HG02759 (cell line): ENCODE measurements at regions not wholly inside any gene's neighbourhood (a gene's known extent, or its start where the extent isn't known, plus 50 kb on each side); places are given as distances from the start of the nearest gene placed in this dataset.

Experiments used
- ATAC-seq: cut with Tn5 transposase; IDR thresholded peaks from one replicate; pipeline ENCODE4 v1.9.1; 2021; ENCODE audit warnings: mild to moderate bottlenecking, moderate library complexity; ENCODE audit not compliant: unreplicated experiment

DNA sequence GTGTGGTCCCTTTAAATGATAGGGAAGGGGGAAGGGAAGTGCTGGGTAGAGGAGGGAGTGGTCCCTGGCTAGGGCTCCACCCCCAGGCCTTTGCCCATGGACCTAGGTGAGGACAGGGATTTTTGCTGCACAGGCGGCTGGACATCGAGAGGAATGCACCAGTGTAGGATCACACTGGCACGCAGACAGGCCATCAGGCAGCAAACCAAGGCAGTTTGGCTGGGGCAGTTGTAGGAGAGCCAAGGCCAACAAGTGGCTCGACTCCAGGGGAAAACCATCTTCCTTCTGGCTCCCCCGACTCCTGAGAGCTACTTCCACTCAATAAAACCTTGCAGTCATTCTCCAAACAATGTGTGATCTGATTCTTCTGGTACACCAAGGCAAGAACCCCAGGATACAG lies 402.0 kb upstream of the LRRTM1 start:
- ATAC-seq: no peak

DNA sequence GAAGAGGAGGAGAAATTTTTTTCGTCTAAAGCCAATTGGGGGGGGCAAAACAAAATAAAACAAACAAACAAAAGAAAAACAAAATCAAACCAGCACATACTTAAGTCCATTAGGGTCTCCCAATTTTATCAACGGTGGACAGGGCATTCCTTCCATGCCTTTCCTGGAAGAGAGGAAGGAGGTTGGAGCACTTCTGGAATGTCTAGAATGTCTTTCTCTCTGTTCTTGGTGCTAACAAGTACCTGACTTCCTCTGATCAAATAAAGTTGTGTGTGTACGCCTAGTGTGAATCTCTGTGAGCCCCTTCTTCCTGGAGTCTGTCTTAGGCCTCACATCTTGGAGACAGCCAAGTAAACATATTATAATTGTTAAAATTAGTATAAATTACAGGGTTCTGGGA lies 399.0 kb upstream of the LRRTM1 start:
- no peak for ATAC-seq

DNA sequence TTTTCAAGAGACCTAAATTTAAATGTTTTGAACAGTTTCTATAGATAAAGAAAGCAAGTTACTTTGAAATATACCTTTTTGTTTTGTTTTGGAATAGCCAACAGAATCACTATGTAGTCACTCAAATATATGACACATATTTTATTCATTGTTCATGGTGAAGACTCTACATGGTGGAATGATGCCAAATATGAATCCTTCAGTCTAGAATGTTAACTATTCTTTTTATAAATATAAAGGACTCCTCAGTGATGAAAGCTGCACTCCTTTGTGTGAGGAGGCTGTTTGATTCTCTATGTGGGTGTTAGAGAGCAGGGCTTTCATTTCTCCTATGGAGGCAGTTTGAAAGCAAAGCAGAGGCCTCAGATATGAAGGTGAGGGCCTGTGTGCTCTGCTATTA lies 396.4 kb upstream of the LRRTM1 start:
- no peak for ATAC-seq
